HG03442 (cell line): ENCODE measurements at regions not wholly inside any gene's neighbourhood (a gene's known extent, or its start where the extent isn't known, plus 50 kb on each side); places are given as distances from the start of the nearest gene placed in this dataset.
"Not testable (repeated sequence)": the region's sequence is repeated elsewhere in the genome, so short reads cannot be mapped to it uniquely, and the experiment has no call there.

Source experiments
- ATAC-seq: cut with Tn5 transposase; IDR thresholded peaks from one replicate; pipeline ENCODE4 v1.9.1; 2021; ENCODE audit warnings: mild to moderate bottlenecking, moderate library complexity; ENCODE audit not compliant: unreplicated experiment

DNA sequence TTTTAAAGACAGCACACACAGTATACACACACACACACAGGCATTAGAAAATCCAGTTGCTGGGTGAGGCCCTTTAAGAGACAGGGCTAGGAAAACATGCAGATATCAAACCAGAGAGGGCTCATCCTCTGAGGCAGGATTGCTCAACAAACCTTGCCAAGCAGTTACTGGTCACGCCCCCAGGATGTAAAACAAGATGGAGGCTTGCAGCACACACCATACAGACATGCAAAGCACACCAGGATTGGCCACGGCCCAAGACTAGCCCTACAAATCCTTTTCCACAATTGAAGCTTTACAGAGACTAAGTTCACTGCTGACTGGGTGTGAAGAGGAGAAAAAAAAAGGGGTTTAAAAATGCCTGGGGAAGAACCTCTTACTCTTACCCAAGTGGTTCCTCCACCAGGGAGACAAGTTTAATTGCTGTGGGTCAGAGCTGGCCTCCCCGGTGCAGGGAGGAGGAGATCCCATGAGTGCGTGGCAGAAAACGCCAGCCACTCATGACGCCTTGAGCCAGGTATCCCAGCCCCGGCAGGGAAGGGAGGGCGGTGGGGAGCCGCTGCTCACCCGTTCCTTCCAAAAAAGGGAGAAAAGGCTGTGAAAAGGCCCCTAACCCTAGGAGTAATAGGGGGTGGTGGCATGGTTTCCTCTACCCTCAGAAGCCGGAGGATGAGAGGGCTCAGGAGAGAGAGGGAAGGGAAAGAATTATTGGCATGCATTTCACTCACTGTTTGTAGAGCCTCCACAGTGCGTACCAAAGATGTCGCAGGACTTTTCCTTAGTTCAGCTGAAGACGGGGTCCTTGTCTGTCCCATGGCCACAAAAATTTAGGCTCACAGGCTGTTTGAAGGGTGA lies 594.6 kb upstream of the ZP4 start:
- no peak for ATAC-seq

DNA sequence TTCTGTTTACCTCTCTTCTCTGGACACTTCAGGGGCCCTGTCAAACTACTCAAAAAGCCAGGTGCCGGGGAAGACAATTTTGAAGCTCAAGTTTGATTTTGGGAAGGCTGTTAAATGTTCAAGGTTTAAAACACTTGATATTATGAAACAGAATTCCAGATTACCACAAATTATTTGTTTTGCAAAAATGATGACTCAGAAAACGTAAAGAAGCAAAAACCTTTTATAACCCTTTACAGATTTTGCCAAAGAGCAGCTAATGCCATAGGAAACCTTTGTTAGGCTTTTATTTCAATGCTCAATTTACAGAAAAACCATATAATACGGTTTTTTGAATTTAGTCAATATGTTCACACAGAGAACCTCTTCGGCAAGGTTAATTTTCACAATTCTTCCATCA lies 593.4 kb upstream of the ZP4 start:
- ATAC-seq: no peak

DNA sequence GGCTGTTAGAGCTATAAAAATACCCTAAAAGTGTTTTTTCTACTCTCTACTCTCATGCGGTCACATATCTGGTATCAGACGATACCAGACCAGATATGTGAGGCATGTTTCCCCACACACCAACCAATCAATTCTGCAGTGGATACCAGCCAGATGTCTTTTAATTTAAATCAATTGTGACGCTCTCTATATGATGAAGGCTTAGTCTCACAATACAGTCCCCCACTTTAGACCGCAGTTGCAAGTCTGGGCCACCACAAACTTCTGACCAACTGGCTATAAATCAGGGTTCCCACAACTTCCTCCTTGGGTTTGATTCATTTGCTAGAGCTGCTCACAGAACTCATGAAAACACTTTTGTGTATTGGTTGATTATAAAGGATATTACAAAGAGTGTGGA lies 586.1 kb upstream of the ZP4 start:
- ATAC-seq: no peak

DNA sequence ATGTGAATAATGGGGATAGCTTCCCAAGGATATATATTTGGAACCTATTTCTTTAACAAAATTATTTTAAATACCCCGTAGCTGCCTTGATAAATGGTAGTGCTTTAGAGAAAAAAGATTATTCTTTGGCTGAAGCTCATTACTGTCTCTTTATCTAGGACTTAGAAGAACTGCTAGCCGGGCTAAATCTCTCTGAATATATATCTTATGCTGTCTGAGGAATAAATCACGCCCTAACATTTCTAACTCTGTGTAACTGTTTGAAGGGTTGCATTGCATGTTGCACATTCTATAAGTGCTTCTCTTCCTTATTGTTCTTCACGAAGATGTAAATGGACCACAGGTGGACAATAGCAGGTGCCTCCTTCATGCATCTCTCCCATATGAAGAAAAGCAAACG lies 585.0 kb upstream of the ZP4 start:
- no peak for ATAC-seq

DNA sequence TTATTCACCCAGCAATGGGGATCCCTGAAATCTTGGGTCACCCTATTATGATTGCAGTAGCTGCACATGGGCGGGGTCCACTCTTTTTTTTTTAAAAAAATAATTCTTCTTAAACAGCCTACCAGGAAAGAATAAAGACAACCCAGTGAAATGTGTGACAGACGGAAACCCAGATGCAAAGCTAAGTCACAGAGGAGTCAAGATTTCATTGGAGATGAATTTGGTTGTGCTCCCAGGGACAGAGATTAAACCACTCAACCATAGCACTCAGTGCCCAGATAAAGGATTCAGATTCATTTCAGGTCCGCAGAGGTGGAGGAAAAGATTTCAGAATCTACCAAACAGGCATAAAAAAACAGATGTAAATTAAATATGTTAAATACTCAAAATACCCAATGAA lies 583.5 kb upstream of the ZP4 start:
- no peak for ATAC-seq

DNA sequence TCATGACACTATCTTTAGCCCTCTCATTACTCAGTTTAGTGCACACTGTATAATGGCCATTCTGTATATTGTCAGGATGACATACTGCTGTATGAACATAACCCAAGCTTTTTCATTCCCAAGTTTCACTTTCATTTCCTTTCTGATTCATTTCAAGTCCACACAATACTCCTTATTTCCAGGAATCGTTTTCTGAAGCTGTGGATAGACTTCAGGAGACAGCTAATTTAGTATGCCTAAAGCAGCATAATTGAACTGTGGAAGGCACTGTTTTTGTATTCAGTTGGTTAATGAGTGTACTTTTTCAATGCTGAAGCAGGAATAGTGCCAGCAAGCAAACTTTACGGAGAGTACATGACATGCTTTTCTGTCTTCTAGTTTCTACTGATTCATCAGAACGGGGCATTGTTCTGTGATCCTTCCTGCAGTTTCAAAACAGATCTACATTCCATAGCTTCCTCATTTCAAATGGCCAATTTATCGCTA lies 578.5 kb upstream of the ZP4 start:
- no peak for ATAC-seq

DNA sequence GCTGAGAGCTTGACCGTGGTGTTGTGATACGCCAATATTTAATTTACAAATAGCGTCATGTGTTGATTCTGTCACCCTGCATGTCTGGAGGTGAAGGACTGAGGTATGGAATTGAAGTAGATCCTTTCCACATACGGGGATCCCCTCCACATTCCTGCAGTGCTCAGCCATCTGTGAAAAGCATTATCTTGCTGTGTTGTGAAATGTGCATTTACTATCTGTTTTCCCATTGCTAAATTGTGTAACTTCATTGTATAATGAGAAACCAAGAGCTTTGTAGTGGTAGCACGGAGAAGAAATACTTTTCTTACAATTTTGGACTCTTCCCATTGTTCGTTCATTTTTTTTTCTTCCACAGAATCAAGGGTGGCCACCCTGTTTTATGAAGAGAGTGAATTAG lies 577.3 kb upstream of the ZP4 start:
- ATAC-seq: no peak

DNA sequence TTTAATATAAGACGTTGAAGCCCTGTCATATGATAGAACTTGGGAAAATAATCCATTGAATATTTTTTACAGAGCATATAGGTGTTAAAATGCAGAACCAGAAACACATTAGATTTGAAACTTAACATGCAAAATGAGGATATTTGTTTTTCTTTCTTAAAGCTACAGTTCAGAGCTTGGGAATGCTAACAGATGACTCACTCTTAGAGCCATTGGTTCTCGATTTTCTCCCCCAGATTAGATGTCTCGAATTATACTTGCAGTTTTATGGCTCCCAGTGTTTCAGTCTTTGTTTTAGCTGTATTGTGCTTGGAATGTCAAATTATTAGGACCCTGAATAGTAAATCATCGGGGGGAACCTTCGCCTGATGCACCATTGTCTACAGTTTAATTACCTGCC lies 575.7 kb upstream of the ZP4 start:
- no peak for ATAC-seq

DNA sequence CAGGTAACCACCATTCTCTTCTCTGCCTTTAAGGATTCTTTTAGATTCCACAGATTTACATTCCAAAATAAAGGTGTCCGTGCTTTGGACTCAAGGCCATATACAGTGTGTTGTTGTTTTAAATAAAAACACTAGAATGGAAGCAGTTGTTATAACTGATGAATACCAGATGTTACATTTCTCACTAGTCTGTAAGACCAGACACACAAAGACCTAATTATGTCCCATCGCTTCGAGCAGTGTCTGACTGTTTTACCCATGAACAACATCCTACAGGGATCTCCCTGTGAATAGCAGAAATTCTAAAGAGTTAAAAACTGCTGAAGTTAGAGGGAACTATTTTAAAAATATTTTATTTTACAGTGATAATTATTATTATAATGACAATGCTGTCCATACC lies 574.7 kb upstream of the ZP4 start:
- no peak for ATAC-seq

DNA sequence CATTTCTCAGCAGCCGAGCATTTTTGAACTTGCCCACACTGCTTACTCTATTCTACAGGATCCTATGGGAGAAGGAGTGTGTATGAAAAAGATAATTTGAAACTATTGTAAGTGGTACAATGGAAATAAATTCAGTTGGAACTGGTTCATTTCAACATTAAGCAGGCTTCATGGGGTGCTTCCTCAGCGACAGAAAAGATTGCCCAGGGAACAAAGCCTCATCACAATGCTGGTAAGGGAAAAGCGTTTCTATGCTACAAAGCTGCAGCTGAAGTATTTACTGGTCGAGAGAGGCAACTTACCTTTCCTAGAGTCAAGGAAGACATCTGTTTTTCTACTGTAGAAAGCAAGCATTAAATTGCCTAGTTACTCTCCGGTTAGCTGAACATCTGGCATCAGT lies 568.2 kb upstream of the ZP4 start:
- no peak for ATAC-seq

DNA sequence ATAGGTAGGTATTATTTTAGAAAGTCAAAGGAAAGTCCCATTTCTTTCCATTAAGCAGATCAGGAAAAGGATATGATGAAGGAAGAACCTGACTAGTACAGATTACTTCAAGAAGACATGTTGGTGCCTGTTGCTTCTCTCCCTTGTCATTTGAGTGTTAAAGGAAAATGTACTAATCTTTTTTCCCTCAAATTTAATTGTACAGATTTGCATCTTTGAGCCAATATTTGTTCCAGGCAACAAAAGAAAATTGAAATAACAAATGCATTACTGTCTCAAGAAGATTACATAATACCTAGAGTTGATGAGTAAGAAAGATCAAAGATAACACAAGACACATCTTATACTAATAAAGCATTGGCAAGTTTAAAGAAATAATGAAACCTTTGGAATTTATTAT lies 566.9 kb upstream of the ZP4 start:
- ATAC-seq: no peak

DNA sequence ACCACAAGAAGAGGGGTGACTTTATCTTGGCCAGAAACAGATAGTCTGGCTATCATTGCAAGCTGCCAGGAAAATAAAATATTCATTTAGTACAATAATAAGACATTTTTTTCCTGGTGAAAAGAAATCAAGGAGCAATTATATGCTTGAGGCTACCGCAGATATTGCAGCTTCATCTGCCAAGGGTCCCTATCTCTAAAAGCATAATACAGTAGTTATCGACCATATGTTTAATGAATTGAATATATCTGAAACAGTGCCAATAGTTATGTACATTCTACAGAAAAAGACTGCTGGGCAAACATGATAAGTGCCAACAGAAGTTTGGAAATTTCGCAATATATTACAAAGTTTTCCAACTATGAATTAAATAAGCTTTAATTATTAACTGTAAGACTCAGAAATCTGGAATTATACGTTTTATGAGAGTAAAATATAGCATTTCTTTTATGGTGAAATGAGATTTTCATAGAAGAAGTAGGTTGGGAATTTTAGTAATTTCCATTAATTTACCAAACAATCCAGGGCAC lies 561.1 kb upstream of the ZP4 start:
- ATAC-seq: no peak

DNA sequence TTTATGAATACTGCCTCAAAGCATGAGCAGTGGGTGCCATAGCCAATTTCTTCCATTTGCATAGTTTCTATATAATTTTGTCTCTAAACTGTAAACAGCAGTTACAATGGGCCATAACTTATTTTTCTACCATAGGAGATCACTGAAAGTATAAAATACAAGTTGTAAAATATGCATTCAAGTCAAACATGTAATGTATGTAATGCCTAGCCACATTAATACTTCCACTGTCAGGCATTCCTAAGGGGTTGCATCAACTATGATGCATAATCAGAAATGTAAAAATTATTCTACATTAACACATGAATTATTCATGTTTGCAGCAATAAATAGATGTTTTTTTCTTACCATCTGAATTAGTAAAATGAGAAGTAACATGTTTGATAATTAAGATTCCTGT lies 560.3 kb upstream of the ZP4 start:
- no peak for ATAC-seq

DNA sequence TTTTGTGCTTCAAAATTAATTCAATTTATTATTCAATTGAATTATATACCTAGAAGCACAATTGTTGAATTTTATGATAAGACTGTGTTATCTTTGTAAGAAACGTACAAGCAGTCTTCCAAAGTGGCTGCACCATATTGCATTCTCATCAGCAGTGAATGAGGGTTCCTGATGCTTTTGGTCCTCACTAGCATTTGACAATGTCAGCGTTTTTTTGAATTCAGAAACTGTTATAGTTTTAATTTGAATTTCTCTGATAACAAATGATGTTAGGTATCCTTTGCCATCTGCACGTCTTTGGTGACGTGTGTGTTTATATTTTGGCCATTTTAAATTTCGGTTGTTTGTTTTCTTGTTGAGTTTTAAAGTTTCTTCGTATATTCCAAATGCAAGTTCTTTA lies 553.0 kb upstream of the ZP4 start:
- ATAC-seq: no peak

DNA sequence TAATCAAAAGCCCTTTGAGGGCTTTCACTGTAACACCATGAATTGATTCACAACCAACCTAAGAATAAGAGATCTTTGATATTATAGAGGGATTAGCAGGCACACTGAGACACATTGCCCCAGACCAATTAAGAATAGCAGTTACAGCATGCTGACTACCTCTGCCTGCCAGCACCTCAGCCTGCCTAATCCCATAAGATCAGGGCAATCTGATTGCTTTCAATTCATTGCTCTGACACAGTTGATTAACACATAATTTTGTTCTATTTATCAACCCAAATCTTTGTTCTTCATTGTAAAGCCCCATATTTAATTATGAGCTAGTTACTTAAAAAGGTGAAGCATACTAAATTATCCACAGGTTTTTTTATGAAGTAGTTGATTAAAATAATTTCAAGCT lies 548.8 kb upstream of the ZP4 start:
- ATAC-seq: no peak

DNA sequence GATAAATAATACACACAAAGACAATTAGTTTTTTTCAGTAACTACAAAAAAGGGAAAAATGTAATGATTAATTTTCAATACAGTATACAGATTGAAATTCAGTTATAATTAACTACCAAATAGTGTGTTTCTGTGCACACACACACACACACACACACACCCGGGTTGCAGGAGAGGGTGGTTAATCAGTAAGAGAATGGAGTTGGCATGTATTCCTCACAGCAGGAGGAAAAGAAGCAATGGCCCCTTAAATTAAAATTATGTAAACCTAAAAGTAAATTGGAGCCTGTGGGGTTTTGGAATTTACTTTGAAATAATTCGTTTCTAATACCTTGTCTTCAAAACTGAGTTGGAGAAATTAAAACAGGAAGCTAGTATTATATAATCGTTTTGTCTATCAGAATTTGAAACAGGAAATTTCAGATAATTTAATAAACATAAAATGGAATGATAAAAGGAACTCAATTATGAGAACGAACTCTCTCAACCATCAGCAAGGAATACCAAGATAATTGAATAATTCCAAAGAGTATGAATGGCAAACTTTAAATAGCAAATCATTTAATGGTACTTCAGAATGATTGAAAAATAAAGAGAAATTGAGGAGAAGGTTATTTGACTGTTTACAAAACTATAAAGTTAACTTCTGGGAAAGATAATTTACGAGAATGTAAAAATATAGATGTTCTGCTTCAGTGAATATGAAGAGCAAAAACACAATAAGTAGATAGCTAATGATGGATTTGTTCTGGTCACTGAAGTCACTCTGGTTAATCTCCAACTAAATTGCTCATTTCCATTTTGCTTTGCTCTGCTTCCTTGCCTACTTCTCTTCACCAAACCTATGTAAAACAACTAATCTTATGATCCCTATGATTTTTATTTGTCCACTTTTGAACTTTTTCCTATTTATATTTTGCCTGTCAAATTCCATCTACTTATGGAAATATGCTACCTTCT lies 547.9 kb upstream of the ZP4 start:
- ATAC-seq: no peak

DNA sequence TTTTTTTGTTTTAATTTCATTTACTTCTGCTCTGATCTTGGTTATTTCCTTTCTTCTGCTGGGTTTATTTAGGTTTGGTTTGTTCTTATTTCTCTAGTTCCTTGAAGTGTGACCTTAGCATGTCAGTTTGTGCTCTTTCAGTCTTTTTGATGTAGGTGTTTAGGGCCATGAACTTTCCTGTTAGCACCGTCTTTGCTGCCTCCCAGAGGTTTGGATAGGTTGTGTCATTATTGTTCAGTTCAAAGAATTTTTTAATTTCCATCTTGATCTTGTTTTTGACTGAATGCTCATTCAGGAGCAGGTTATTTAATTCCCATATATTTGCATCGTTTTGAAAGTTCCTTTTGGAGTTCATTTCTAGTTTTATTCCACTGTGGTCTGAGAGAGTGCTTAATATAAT lies 539.0 kb upstream of the ZP4 start:
- not testable (repeated sequence) for ATAC-seq

DNA sequence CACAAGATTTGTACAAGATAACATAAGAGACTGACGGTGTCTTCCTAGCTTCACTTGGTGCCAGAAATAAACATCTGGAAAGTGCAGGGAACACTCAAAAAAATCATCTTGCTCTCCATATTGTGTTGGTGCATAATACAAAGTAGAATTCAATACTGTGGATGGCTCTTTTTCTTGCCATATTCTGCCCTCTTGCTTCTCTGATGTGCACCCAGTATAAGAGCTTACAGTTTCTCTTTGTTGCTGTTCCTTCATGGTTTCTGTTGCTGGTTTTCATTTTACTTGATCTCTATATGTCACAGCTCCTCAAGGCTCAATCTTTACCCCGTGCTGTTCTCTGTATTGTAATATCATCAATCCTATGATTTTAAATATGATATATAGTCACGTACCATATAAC lies 528.5 kb upstream of the ZP4 start:
- no peak for ATAC-seq

DNA sequence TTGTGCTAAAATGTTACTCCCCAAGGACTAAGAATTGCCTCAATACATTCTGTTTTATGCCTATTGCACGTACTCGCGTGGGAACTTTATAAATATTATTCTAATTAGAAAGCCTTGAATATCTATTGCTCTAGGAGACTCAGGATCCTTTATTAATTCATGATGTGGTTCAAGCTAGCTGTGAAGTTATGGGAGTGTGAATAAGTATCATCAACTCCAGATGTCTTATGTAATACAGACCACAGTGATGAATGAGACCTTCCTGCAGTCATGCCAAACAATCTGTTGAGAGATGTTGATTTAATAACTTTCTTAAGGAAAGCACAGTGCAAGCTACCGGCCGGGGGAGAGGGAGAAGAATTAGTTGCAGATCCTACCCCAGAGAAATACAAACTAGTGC lies 519.2 kb upstream of the ZP4 start:
- no peak for ATAC-seq

DNA sequence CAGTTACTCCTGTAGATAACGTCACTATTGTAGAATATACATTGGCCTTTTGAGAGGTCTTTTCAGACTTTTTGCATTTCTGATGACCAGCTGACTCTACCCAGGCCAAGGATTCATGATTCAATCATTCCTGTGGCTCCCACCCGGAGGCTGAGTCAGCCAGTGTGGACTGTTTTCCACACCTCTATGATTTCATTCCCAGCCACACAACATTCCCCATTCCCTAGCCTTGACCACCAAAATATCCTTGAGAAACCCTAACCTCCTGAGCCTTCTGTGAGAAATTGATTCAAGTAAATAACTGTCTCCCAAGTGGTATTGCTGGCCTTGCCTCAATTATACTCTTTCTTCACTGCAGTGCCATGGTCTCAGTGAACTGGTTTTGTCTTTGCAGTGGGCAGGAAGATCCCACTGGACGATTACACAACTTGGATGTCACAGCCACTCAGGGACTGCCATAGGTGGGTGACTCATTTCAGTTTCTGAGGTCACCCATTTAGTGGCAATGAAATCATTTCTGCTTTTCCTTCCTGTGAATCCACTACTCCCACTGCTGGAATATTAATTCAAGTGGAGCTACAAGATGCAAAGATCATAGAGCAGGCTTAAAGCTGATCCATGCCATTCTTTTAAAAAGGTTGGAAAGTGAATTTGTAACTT lies 518.6 kb upstream of the ZP4 start:
- no peak for ATAC-seq

DNA sequence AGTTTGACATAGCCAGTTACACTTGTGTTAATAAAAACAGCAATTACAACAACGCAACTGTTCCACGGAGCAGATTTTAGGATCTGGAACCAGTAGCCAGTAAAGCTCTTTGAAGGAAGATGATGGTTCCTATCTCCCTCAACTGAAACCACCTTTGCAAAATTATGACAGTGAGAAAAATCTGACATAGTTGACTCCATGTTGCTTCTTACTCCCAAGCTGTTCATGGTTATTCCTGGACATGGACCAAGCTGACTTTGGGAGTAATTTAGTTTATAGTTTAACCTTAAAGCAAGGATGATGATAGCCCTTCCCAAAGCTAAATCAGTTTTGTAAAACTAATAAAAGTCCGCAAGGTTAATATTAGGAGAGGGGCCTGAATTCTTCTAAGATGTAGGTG lies 518.0 kb upstream of the ZP4 start:
- ATAC-seq: no peak
